NCI-H1694 (cell line): ENCODE measurements at regions not wholly inside any gene's neighbourhood (a gene's known extent, or its start where the extent isn't known, plus 50 kb on each side); places are given as distances from the start of the nearest gene placed in this dataset.
"Not testable (repeated sequence)": the region's sequence is repeated elsewhere in the genome, so short reads cannot be mapped to it uniquely, and the experiment has no call there.

ENCODE experiments used
- DNase-seq: peaks from one replicate; lab custom pipeline; 2025; lab: John Stamatoyannopoulos, UW

GRCh38 chr6:57708061-57708460, 390.6 kb downstream of the PRIM2 start:
- not testable (repeated sequence) for DNase-seq

GRCh38 chr6:57722546-57722945, 405.1 kb downstream of the PRIM2 start:
- not testable (repeated sequence) for DNase-seq

- not testable (repeated sequence) for DNase-seq
These were observed 406.5 kb downstream of the PRIM2 start for GRCh38 chr6:57723815-57724401.

- not testable (repeated sequence) for DNase-seq
These were observed 412.0 kb downstream of the PRIM2 start for GRCh38 chr6:57729407-57729806.

GRCh38 chr6:57730726-57731125, 413.3 kb downstream of the PRIM2 start:
- DNase-seq, result not testable (repeated sequence)

- DNase-seq, result not testable (repeated sequence)
These were observed 430.3 kb downstream of the PRIM2 start for GRCh38 chr6:57747716-57748115.

- not testable (repeated sequence) for DNase-seq
These were observed 442.4 kb downstream of the PRIM2 start for GRCh38 chr6:57759850-57760249.

- peak; percentile 21 for DNase-seq
These were observed 475.4 kb downstream of the PRIM2 start for GRCh38 chr6:57792720-57793397.

- not testable (repeated sequence) for DNase-seq
These were observed 475.9 kb downstream of the PRIM2 start for GRCh38 chr6:57793398-57793762.

GRCh38 chr6:57799703-57800479, 482.5 kb downstream of the PRIM2 start:
- peak; percentile 32 for DNase-seq

- not testable (repeated sequence) for DNase-seq
These were observed 491.2 kb downstream of the PRIM2 start for GRCh38 chr6:57808581-57808980.

GRCh38 chr6:57809454-57809853, 492.0 kb downstream of the PRIM2 start:
- DNase-seq, result not testable (repeated sequence)

GRCh38 chr6:57813271-57814075, 496.0 kb downstream of the PRIM2 start:
- DNase-seq, result not testable (repeated sequence)

GRCh38 chr6:57815826-57816225, 498.4 kb downstream of the PRIM2 start:
- DNase-seq, result not testable (repeated sequence)

- not testable (repeated sequence) for DNase-seq
These were observed 503.9 kb downstream of the PRIM2 start for GRCh38 chr6:57821325-57821724.

GRCh38 chr6:57822448-57822847, 505.0 kb downstream of the PRIM2 start:
- not testable (repeated sequence) for DNase-seq

- DNase-seq, result no peak
These were observed 505.5 kb downstream of the PRIM2 start for GRCh38 chr6:57822896-57823358.

GRCh38 chr6:57837622-57838209, 520.3 kb downstream of the PRIM2 start:
- not testable (repeated sequence) for DNase-seq

GRCh38 chr6:57841551-57841950, 524.1 kb downstream of the PRIM2 start:
- DNase-seq, result not testable (repeated sequence)

GRCh38 chr6:57853745-57854407, 536.4 kb downstream of the PRIM2 start:
- not testable (repeated sequence) for DNase-seq
